Parathyroid adenoma (tissue), 2 donors: ENCODE measurements at regions not wholly inside any gene's neighbourhood (a gene's known extent, or its start where the extent isn't known, plus 50 kb on each side); places are given as distances from the start of the nearest gene placed in this dataset.

Source experiments
- H2AFZ ChIP-seq: fragments of 300-600 bp; sonication (generic); one replicate; pipeline ENCODE4 v1.7.0; 2017; ENCODE audit warnings: antibody characterized with exemption, mild to moderate bottlenecking
- H3K27ac ChIP-seq: fragments of 300-600 bp; sonication (generic); one replicate; pipeline ENCODE4 v1.7.0; 2017
- H3K27me3 ChIP-seq: fragments of 300-600 bp; sonication (generic); one replicate; pipeline ENCODE4 v1.7.0; 2017; ENCODE audit warnings: low read length; ENCODE audit not compliant: control insufficient read depth, insufficient read depth
- H3K36me3 ChIP-seq: fragments of 300-600 bp; sonication (generic); one replicate; pipeline ENCODE4 v1.7.0; 2017; ENCODE audit warnings: low read length; ENCODE audit not compliant: control insufficient read depth, insufficient read depth
- H3K4me1 ChIP-seq: fragments of 300-600 bp; sonication (generic); one replicate; pipeline ENCODE4 v1.7.0; 2017; ENCODE audit warnings: control low read depth
- H3K4me2 ChIP-seq: fragments of 300-600 bp; sonication (generic); one replicate; pipeline ENCODE4 v1.7.0; 2017; ENCODE audit warnings: low read length
- H3K4me3 ChIP-seq: fragments of 300-600 bp; sonication (generic); one replicate; pipeline ENCODE4 v1.7.0; 2017; ENCODE audit warnings: low read depth, low read length
- H3K79me2 ChIP-seq: fragments of 300-600 bp; sonication (generic); one replicate; pipeline ENCODE4 v1.7.0; 2017; ENCODE audit warnings: control low read depth
- H3K9ac ChIP-seq: fragments of 300-600 bp; sonication (generic); one replicate; pipeline ENCODE4 v1.7.0; 2017; ENCODE audit warnings: mild to moderate bottlenecking
- H3K9me3 ChIP-seq: fragments of 300-600 bp; sonication (generic); one replicate; pipeline ENCODE4 v1.7.0; 2017; ENCODE audit warnings: low read length; ENCODE audit not compliant: control insufficient read depth
- CTCF ChIP-seq: fragments of 300-600 bp; sonication (generic); IDR thresholded peaks from one replicate; pipeline ENCODE4 v1.7.0; 2017; ENCODE audit warnings: antibody characterized with exemption, mild to moderate bottlenecking
- donor health status: primary hyperparathyroidism.

GRCh38 chr11:96614101-96614500 lies 224.3 kb downstream of the JRKL start:
- H3K4me3 ChIP-seq = no peak overlapping the region
- no peaks in the 10 kb centered on the region for H3K4me1 ChIP-seq
- no peaks in the 10 kb centered on the region for H3K36me3 ChIP-seq
- H3K27ac ChIP-seq = no peak overlapping the region
- no peak for TF ChIP-seq CTCF
- H3K27me3 ChIP-seq = no peaks in the 10 kb centered on the region
- no peaks in the 10 kb centered on the region for H3K9me3 ChIP-seq
- H3K4me2 ChIP-seq = no peak overlapping the region
- H2AFZ ChIP-seq = no peak overlapping the region
- no peak overlapping the region for H3K9ac ChIP-seq
- no peaks in the 10 kb centered on the region for H3K79me2 ChIP-seq

GRCh38 chr11:96614846-96615245 lies 225.0 kb downstream of the JRKL start:
- TF ChIP-seq CTCF = no peak
- Histone ChIP-seq H3K36me3 (no peaks in the 10 kb centered on the region), H3K27me3 (no peaks in the 10 kb centered on the region), H3K4me1 (no peaks in the 10 kb centered on the region), H3K9me3 (no peaks in the 10 kb centered on the region), H2AFZ (no peak overlapping the region), H3K79me2 (no peaks in the 10 kb centered on the region), H3K27ac (no peak overlapping the region), H3K4me2 (no peak overlapping the region), H3K9ac (no peak overlapping the region), H3K4me3 (no peak overlapping the region)

GRCh38 chr11:96620464-96621044 lies 230.7 kb downstream of the JRKL start:
- Histone ChIP-seq H3K27ac (no peak overlapping the region), H3K27me3 (no peaks in the 10 kb centered on the region), H3K79me2 (no peaks in the 10 kb centered on the region), H3K4me1 (no peaks in the 10 kb centered on the region), H3K4me2 (no peak overlapping the region), H3K36me3 (no peaks in the 10 kb centered on the region), H3K4me3 (no peak overlapping the region), H3K9me3 (no peaks in the 10 kb centered on the region), H2AFZ (no peak overlapping the region), H3K9ac (no peak overlapping the region)
- TF ChIP-seq CTCF = no peak

DNA sequence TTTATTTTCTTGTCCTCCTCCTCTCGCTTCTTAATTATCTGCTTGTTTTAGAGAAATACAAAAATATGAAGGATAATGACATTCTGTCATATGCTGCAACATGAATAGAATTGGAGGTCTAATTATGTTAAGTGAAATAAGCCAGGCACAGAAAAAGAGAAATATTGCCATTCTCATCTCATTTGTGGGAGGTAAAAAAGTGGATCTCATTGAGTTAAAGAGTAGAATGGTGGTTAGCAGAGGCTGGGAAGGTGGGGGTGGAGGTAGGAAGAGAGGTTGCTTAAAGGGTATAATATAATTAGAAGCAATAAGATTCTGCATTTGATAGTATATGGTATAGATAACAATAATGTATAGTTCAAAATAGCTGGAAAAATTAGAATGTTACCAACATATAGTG lies 231.3 kb downstream of the JRKL start:
- Histone ChIP-seq H2AFZ (no peak overlapping the region), H3K9ac (no peak overlapping the region), H3K27ac (no peak overlapping the region), H3K36me3 (no peaks in the 10 kb centered on the region), H3K4me3 (no peak overlapping the region), H3K4me2 (no peak overlapping the region), H3K27me3 (no peaks in the 10 kb centered on the region), H3K9me3 (no peaks in the 10 kb centered on the region), H3K4me1 (no peaks in the 10 kb centered on the region), H3K79me2 (no peaks in the 10 kb centered on the region)
- no peak for TF ChIP-seq CTCF

- no peak overlapping the region for H2AFZ ChIP-seq
- no peak overlapping the region for H3K4me2 ChIP-seq
- H3K79me2 ChIP-seq = no peaks in the 10 kb centered on the region
- H3K27me3 ChIP-seq = no peaks in the 10 kb centered on the region
- TF ChIP-seq CTCF = no peak
- no peaks in the 10 kb centered on the region for H3K9me3 ChIP-seq
- H3K9ac ChIP-seq = no peak overlapping the region
- H3K4me1 ChIP-seq = no peaks in the 10 kb centered on the region
- H3K4me3 ChIP-seq = no peak overlapping the region
- H3K27ac ChIP-seq = no peak overlapping the region
- no peaks in the 10 kb centered on the region for H3K36me3 ChIP-seq
Measured at GRCh38 chr11:96622026-96622634, 232.3 kb downstream of the JRKL start.
